ENCODE measurements at regions not wholly inside any gene's neighbourhood (a gene's known extent, or its start where the extent isn't known, plus 50 kb on each side); places are given as distances from the start of the nearest gene placed in this dataset.
"Not testable (repeated sequence)": the region's sequence is repeated elsewhere in the genome, so short reads cannot be mapped to it uniquely, and the experiment has no call there.

GRCh38 chr7:106562711-106563366, 98.1 kb downstream of the CCDC71L start:
- Histone ChIP-seq H3K4me3 (no peak overlapping the region), H3K27ac (no peak overlapping the region), H3K4me1 (replicated peaks in 1 of 2) (no peaks in the 10 kb centered on the region), H3K27me3 (peaks cover 3% of the 10 kb centered on the region), H3K9me3 (replicated peaks in 1 of 3) (no peaks in the 10 kb centered on the region), H3K36me3 (replicated peaks in 1 of 2) (no peaks in the 10 kb centered on the region)
- 76 to 84% (median 79%) methylated on average over 3 of the region's 3 CpGs for WGBS, 4 donors
- no peak for DNase-seq
- TF ChIP-seq POLR2A (IDR thresholded peaks at IDR 0.05) (no peak), CTCF (IDR thresholded peaks at IDR 0.05) (no peak)
- intact Hi-C loops (cut with DNase I) = no loop called here

- Histone ChIP-seq H3K4me1 (replicated peaks in 1 of 2) (no peaks in the 10 kb centered on the region), H3K36me3 (replicated peaks in 1 of 2) (no peaks in the 10 kb centered on the region), H3K4me3 (no peak overlapping the region), H3K27ac (no peak overlapping the region), H3K27me3 (peaks cover 3% of the 10 kb centered on the region), H3K9me3 (replicated peaks in 1 of 3) (no peaks in the 10 kb centered on the region)
- 81 to 97% (median 90%) methylated on average over 3 to 4 of the region's 4 CpGs for WGBS, 4 donors
- intact Hi-C loops (cut with DNase I) = no loop called here
- TF ChIP-seq CTCF (IDR thresholded peaks at IDR 0.05) (no peak), POLR2A (IDR thresholded peaks at IDR 0.05) (no peak)
- DNase-seq = no peak
Measured at GRCh38 chr7:106561666-106562411, 99.1 kb downstream of the CCDC71L start.

- Histone ChIP-seq H3K4me1 (replicated peaks in 1 of 2) (no peaks in the 10 kb centered on the region), H3K9me3 (replicated peaks in 1 of 3) (no peaks in the 10 kb centered on the region), H3K4me3 (no peak overlapping the region), H3K27ac (no peak overlapping the region), H3K36me3 (replicated peaks in 1 of 2) (no peaks in the 10 kb centered on the region), H3K27me3 (peaks cover 3% of the 10 kb centered on the region)
- intact Hi-C loops (cut with DNase I) = no loop called here
- no peak for DNase-seq
- no peak for TF ChIP-seq POLR2A (IDR thresholded peaks at IDR 0.05)
- TF ChIP-seq CTCF (IDR thresholded peaks at IDR 0.05) = no peak
Measured at GRCh38 chr7:106561151-106561550, 99.8 kb downstream of the CCDC71L start.

GRCh38 chr7:106560482-106560881, 100.5 kb downstream of the CCDC71L start:
- Histone ChIP-seq H3K9me3 (replicated peaks in 1 of 3) (no peaks in the 10 kb centered on the region), H3K4me3 (no peak overlapping the region), H3K4me1 (replicated peaks in 1 of 2) (no peaks in the 10 kb centered on the region), H3K27me3 (peaks cover 3% of the 10 kb centered on the region), H3K36me3 (replicated peaks in 1 of 2) (no peaks in the 10 kb centered on the region), H3K27ac (no peak overlapping the region)
- no peak for TF ChIP-seq POLR2A (IDR thresholded peaks at IDR 0.05)
- no peak for TF ChIP-seq CTCF (IDR thresholded peaks at IDR 0.05)
- WGBS, 4 donors = 89 to 94% (median 92%) methylated on average over 5 of the region's 5 CpGs
- no peak for DNase-seq
- intact Hi-C loops (cut with DNase I) = no loop called here

- H3K4me3 ChIP-seq; H3K9me3 ChIP-seq (replicated peaks in 1 of 3); intact Hi-C loops (cut with DNase I); H3K27me3 ChIP-seq; H3K4me1 ChIP-seq (replicated peaks in 1 of 2); H3K27ac ChIP-seq; DNase-seq; H3K36me3 ChIP-seq (replicated peaks in 1 of 2): not testable (repeated sequence)
- WGBS, 4 donors = 38 to 62% (median 58%) methylated on average over 2 of the region's 2 CpGs
Measured at GRCh38 chr7:106556244-106556643, 104.7 kb downstream of the CCDC71L start.

GRCh38 chr7:106554623-106555022, 106.3 kb downstream of the CCDC71L start:
- H3K36me3 ChIP-seq (replicated peaks in 1 of 2); intact Hi-C loops (cut with DNase I); DNase-seq; H3K9me3 ChIP-seq (replicated peaks in 1 of 3); H3K27ac ChIP-seq; H3K4me3 ChIP-seq; H3K4me1 ChIP-seq (replicated peaks in 1 of 2); H3K27me3 ChIP-seq: not testable (repeated sequence)
- 91 to 100% (median 100%) methylated on average over 1 of the region's 1 CpG for WGBS, 4 donors
